ENCODE measurements at regions not wholly inside any gene's neighbourhood (a gene's known extent, or its start where the extent isn't known, plus 50 kb on each side); places are given as distances from the start of the nearest gene placed in this dataset.
"Not testable (repeated sequence)": the region's sequence is repeated elsewhere in the genome, so short reads cannot be mapped to it uniquely, and the experiment has no call there.

- DNase-seq: no peak
These were observed 216.9 kb upstream of the RXFP2 start for GRCh38 chr13:31522396-31522795.

- no peak for DNase-seq
These were observed 211.2 kb upstream of the RXFP2 start for GRCh38 chr13:31528176-31528575.

- DNase-seq: no peak
These were observed 210.6 kb upstream of the RXFP2 start for GRCh38 chr13:31528758-31529157.

GRCh38 chr13:31530922-31531321, 208.4 kb upstream of the RXFP2 start:
- no peak for DNase-seq

- DNase-seq: no peak
These were observed 202.3 kb upstream of the RXFP2 start for GRCh38 chr13:31537052-31537451.

- no peak for DNase-seq
These were observed 201.0 kb upstream of the RXFP2 start for GRCh38 chr13:31538067-31539042.

- DNase-seq: no peak
These were observed 199.0 kb upstream of the RXFP2 start for GRCh38 chr13:31540281-31540680.

GRCh38 chr13:31543190-31543589, 196.1 kb upstream of the RXFP2 start:
- no peak for DNase-seq

GRCh38 chr13:31545616-31546015, 193.7 kb upstream of the RXFP2 start:
- no peak for DNase-seq

- no peak for DNase-seq
These were observed 182.9 kb upstream of the RXFP2 start for GRCh38 chr13:31556376-31556775.

- DNase-seq: not testable (repeated sequence)
These were observed 155.1 kb upstream of the RXFP2 start for GRCh38 chr13:31584221-31584620.

- DNase-seq: no peak
These were observed 151.5 kb upstream of the RXFP2 start for GRCh38 chr13:31587698-31588266.

GRCh38 chr13:31588316-31588715, 151.0 kb upstream of the RXFP2 start:
- no peak for DNase-seq

GRCh38 chr13:31588893-31589292, 150.4 kb upstream of the RXFP2 start:
- no peak for DNase-seq

GRCh38 chr13:31591642-31592233, 147.6 kb upstream of the RXFP2 start:
- DNase-seq: no peak

GRCh38 chr13:31594056-31594455, 145.3 kb upstream of the RXFP2 start:
- no peak for DNase-seq

- DNase-seq: no peak
These were observed 143.8 kb upstream of the RXFP2 start for GRCh38 chr13:31595563-31595962.

GRCh38 chr13:31598990-31599389, 140.3 kb upstream of the RXFP2 start:
- no peak for DNase-seq

GRCh38 chr13:31605076-31605860, 134.1 kb upstream of the RXFP2 start:
- DNase-seq: no peak

- DNase-seq: not testable (repeated sequence)
These were observed 131.8 kb upstream of the RXFP2 start for GRCh38 chr13:31607531-31607930.

- not testable (repeated sequence) for DNase-seq
These were observed 130.5 kb upstream of the RXFP2 start for GRCh38 chr13:31608780-31609179.

GRCh38 chr13:31610270-31610998, 128.9 kb upstream of the RXFP2 start:
- no peak for DNase-seq

Data from NCI-H2081 treated with DMSO at 0.1 percent for 48 hours (cell line).